Gastrocnemius medialis (tissue), 4 donors: ENCODE measurements at regions not wholly inside any gene's neighbourhood (a gene's known extent, or its start where the extent isn't known, plus 50 kb on each side); places are given as distances from the start of the nearest gene placed in this dataset.

Experiments used
- POLR2A ChIP-seq, 2 donors: fragments of 450-650 bp; IDR thresholded peaks; one replicate each; pipeline ENCODE4 v1.6.1; 2017; ENCODE audit warnings: antibody characterized with exemption in 2 of 2, mild to moderate bottlenecking in 2 of 2, moderate library complexity in 2 of 2
- TF ChIP-seq, protein P1 (sequence below), 5 experiments: fragments of 450-650 bp in 3 of 5; fragments of 200-600 bp in 2 of 5; sonication (generic) in 2 of 5; IDR thresholded peaks in 4 of 5; conservative IDR thresholded peaks in 1 of 5; 1 replicate in 4 of 5; 2 replicates in 1 of 5; pipeline ENCODE4 v1.5.1; 2016 to 2019; ENCODE audit warnings: antibody characterized with exemption in 5 of 5, mild to moderate bottlenecking in 3 of 5, moderate library complexity in 3 of 5

DNA sequence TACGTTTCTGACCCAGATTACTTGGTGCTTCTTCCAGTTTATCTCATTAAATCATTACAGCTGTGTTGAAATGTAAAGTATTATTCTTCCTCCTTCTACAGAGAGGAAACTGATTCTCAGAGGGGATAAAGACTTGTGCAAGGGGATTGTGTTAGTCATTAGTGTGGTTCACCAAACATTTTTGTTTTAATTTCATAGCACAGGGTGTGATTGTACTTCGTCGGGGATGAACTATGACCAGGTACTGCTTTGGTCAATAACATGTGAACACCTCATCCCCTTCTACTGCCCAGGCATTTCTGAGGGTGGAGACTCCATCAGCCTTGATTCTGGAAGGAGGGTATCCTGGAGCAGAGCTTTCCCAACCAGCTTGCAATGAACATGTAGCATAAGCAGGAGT is 120.2 kb upstream of the ALX4 start:
- TF ChIP-seq, protein P1, sequence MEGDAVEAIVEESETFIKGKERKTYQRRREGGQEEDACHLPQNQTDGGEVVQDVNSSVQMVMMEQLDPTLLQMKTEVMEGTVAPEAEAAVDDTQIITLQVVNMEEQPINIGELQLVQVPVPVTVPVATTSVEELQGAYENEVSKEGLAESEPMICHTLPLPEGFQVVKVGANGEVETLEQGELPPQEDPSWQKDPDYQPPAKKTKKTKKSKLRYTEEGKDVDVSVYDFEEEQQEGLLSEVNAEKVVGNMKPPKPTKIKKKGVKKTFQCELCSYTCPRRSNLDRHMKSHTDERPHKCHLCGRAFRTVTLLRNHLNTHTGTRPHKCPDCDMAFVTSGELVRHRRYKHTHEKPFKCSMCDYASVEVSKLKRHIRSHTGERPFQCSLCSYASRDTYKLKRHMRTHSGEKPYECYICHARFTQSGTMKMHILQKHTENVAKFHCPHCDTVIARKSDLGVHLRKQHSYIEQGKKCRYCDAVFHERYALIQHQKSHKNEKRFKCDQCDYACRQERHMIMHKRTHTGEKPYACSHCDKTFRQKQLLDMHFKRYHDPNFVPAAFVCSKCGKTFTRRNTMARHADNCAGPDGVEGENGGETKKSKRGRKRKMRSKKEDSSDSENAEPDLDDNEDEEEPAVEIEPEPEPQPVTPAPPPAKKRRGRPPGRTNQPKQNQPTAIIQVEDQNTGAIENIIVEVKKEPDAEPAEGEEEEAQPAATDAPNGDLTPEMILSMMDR (IDR thresholded peaks at IDR 0.05 in 4 of 5, conservative IDR thresholded peaks at IDR 0.05 in 1 of 5), result no peak
- no peak for TF ChIP-seq POLR2A (IDR thresholded peaks at IDR 0.05)
